ENCODE measurements at regions not wholly inside any gene's neighbourhood (a gene's known extent, or its start where the extent isn't known, plus 50 kb on each side); places are given as distances from the start of the nearest gene placed in this dataset.

GRCh38 chr1:219442611-219443061, 170.3 kb downstream of the ZC3H11B start:
- H3K79me2 ChIP-seq (ENCODE audit: insufficient read depth, low read length), result no peaks in the 10 kb centered on the region
- no peaks in the 10 kb centered on the region for H3K4me1 ChIP-seq (ENCODE audit: insufficient read depth, low read length)
- ATAC-seq (ENCODE audit: insufficient read depth, low read depth), result no peak
- no peak overlapping the region for H3K9ac ChIP-seq (ENCODE audit: low read depth, low read length)
- no peak for DNase-seq
- TF ChIP-seq CTCF (IDR thresholded peaks at IDR 0.05; ENCODE audit: borderline replicate concordance, extremely low read depth, low read length, poor library complexity, severe bottlenecking), result no peak
- TF ChIP-seq EZH2 (IDR thresholded peaks at IDR 0.05; ENCODE audit: borderline replicate concordance, low read depth, low read length, severe bottlenecking), result no peak
- H3K27ac ChIP-seq (ENCODE audit: low read length), result no peak overlapping the region
- no peak overlapping the region for H3K4me2 ChIP-seq (ENCODE audit: insufficient read depth, low read length)
- H3K36me3 ChIP-seq (ENCODE audit: insufficient read depth, low read length), result no peaks in the 10 kb centered on the region
- no peak overlapping the region for H3K4me3 ChIP-seq (ENCODE audit: low read depth in 1 of 2, low read length in 2 of 2)
- H3K9me3 ChIP-seq (ENCODE audit: insufficient read depth, low read length, severe bottlenecking), result no peaks in the 10 kb centered on the region
- no peak overlapping the region for H2AFZ ChIP-seq (ENCODE audit: low read depth, low read length)
- no peaks in the 10 kb centered on the region for H4K20me1 ChIP-seq (ENCODE audit: insufficient read depth, low read length)
- H3K27me3 ChIP-seq (ENCODE audit: insufficient read depth, low read length, poor library complexity), result no peaks in the 10 kb centered on the region

- no peak overlapping the region for H2AFZ ChIP-seq (ENCODE audit: low read depth, low read length)
- TF ChIP-seq EZH2 (IDR thresholded peaks at IDR 0.05; ENCODE audit: borderline replicate concordance, low read depth, low read length, severe bottlenecking) (no peak), CTCF (IDR thresholded peaks at IDR 0.05; ENCODE audit: borderline replicate concordance, extremely low read depth, low read length, poor library complexity, severe bottlenecking) (no peak)
- no peak overlapping the region for H3K4me3 ChIP-seq (ENCODE audit: low read depth in 1 of 2, low read length in 2 of 2)
- no peaks in the 10 kb centered on the region for H3K4me1 ChIP-seq (ENCODE audit: insufficient read depth, low read length)
- no peaks in the 10 kb centered on the region for H4K20me1 ChIP-seq (ENCODE audit: insufficient read depth, low read length)
- ATAC-seq (ENCODE audit: insufficient read depth, low read depth) (no peak), DNase-seq (no peak)
- H3K9ac ChIP-seq (ENCODE audit: low read depth, low read length), result no peak overlapping the region
- no peaks in the 10 kb centered on the region for H3K9me3 ChIP-seq (ENCODE audit: insufficient read depth, low read length, severe bottlenecking)
- H3K36me3 ChIP-seq (ENCODE audit: insufficient read depth, low read length), result no peaks in the 10 kb centered on the region
- no peaks in the 10 kb centered on the region for H3K79me2 ChIP-seq (ENCODE audit: insufficient read depth, low read length)
- no peak overlapping the region for H3K27ac ChIP-seq (ENCODE audit: low read length)
- no peaks in the 10 kb centered on the region for H3K27me3 ChIP-seq (ENCODE audit: insufficient read depth, low read length, poor library complexity)
- no peak overlapping the region for H3K4me2 ChIP-seq (ENCODE audit: insufficient read depth, low read length)
Observed at GRCh38 chr1:219441884-219442283, 171.0 kb downstream of the ZC3H11B start.

- H2AFZ ChIP-seq (ENCODE audit: low read depth, low read length), result no peak overlapping the region
- H3K4me3 ChIP-seq (ENCODE audit: low read depth in 1 of 2, low read length in 2 of 2), result no peak overlapping the region
- H3K4me1 ChIP-seq (ENCODE audit: insufficient read depth, low read length), result no peaks in the 10 kb centered on the region
- H3K9me3 ChIP-seq (ENCODE audit: insufficient read depth, low read length, severe bottlenecking), result no peaks in the 10 kb centered on the region
- ATAC-seq (ENCODE audit: insufficient read depth, low read depth) (no peak), DNase-seq (no peak)
- H3K9ac ChIP-seq (ENCODE audit: low read depth, low read length), result no peak overlapping the region
- no peaks in the 10 kb centered on the region for H4K20me1 ChIP-seq (ENCODE audit: insufficient read depth, low read length)
- no peak overlapping the region for H3K4me2 ChIP-seq (ENCODE audit: insufficient read depth, low read length)
- no peaks in the 10 kb centered on the region for H3K27me3 ChIP-seq (ENCODE audit: insufficient read depth, low read length, poor library complexity)
- no peaks in the 10 kb centered on the region for H3K36me3 ChIP-seq (ENCODE audit: insufficient read depth, low read length)
- H3K27ac ChIP-seq (ENCODE audit: low read length), result no peak overlapping the region
- no peaks in the 10 kb centered on the region for H3K79me2 ChIP-seq (ENCODE audit: insufficient read depth, low read length)
- TF ChIP-seq EZH2 (IDR thresholded peaks at IDR 0.05; ENCODE audit: borderline replicate concordance, low read depth, low read length, severe bottlenecking) (no peak), CTCF (IDR thresholded peaks at IDR 0.05; ENCODE audit: borderline replicate concordance, extremely low read depth, low read length, poor library complexity, severe bottlenecking) (no peak)
Observed at GRCh38 chr1:219439376-219439775, 173.5 kb downstream of the ZC3H11B start.

DNA sequence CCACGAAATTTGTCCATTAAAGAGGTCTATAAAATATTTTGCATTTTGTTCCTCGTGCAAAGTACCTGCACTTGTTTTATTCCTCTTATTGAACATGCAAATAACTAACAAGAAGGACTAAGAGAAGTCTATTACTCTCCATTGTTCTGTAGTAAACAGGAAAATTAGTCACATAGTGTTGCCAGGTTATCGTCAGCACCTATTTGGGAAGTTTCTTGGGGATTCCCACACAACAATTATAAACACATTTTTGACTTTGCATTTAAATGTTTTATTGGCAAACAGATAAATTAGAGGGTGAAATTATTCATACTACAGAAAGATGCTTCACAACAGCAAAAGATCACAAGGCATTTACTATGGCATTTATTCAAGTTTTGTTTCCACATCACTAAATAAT, 174.5 kb downstream of the ZC3H11B start:
- no peak for DNase-seq
- H3K4me1 ChIP-seq (ENCODE audit: insufficient read depth, low read length), result no peaks in the 10 kb centered on the region
- H3K4me2 ChIP-seq (ENCODE audit: insufficient read depth, low read length), result no peak overlapping the region
- no peaks in the 10 kb centered on the region for H4K20me1 ChIP-seq (ENCODE audit: insufficient read depth, low read length)
- no peak for ATAC-seq (ENCODE audit: insufficient read depth, low read depth)
- H3K27me3 ChIP-seq (ENCODE audit: insufficient read depth, low read length, poor library complexity), result no peaks in the 10 kb centered on the region
- H3K27ac ChIP-seq (ENCODE audit: low read length), result no peak overlapping the region
- no peak overlapping the region for H3K9ac ChIP-seq (ENCODE audit: low read depth, low read length)
- H3K4me3 ChIP-seq (ENCODE audit: low read depth in 1 of 2, low read length in 2 of 2), result no peak overlapping the region
- H3K9me3 ChIP-seq (ENCODE audit: insufficient read depth, low read length, severe bottlenecking), result no peaks in the 10 kb centered on the region
- H3K36me3 ChIP-seq (ENCODE audit: insufficient read depth, low read length), result no peaks in the 10 kb centered on the region
- H2AFZ ChIP-seq (ENCODE audit: low read depth, low read length), result no peak overlapping the region
- no peak for TF ChIP-seq EZH2 (IDR thresholded peaks at IDR 0.05; ENCODE audit: borderline replicate concordance, low read depth, low read length, severe bottlenecking)
- TF ChIP-seq CTCF (IDR thresholded peaks at IDR 0.05; ENCODE audit: borderline replicate concordance, extremely low read depth, low read length, poor library complexity, severe bottlenecking), result no peak
- H3K79me2 ChIP-seq (ENCODE audit: insufficient read depth, low read length), result no peaks in the 10 kb centered on the region

All from DND-41 (cell line).